GM18511 (cell line): ENCODE measurements at regions not wholly inside any gene's neighbourhood (a gene's known extent, or its start where the extent isn't known, plus 50 kb on each side); places are given as distances from the start of the nearest gene placed in this dataset.

Source experiments
- ATAC-seq: cut with Tn5 transposase; IDR thresholded peaks from one replicate; pipeline ENCODE4 v1.9.1; 2021; ENCODE audit warnings: mild to moderate bottlenecking, moderate library complexity; ENCODE audit not compliant: unreplicated experiment

DNA sequence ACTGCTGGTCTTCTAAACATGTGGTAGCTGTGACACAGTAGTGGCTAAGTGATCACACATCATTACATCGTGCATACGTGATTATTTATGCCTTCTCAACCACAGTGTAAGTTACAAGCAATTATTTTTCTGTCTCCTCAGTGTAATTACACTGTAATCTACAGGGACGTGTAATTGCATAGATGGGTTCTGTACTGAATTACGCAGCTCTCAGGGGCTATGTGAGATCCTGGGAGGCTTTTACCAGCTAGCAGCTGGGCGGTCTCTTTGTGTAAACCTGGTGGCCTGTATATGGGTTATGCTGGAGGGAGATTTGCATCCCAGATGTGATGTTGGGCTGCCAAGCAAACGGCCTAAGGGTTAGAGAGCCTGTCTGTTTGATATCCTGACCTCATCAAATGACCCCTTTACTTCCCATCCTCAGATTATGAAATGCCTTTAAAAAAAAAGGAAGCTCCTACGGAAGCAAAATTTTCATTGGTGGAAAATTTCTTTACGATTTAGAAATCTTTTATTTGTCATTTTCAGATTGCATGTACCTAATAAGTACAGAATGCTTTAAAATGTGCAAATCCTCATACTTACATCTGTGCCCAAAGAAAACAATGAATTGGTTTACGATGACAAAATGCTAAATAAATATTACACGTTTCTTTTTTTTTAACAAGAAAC, 402.8 kb upstream of the JAG1 start:
- no peak for ATAC-seq

DNA sequence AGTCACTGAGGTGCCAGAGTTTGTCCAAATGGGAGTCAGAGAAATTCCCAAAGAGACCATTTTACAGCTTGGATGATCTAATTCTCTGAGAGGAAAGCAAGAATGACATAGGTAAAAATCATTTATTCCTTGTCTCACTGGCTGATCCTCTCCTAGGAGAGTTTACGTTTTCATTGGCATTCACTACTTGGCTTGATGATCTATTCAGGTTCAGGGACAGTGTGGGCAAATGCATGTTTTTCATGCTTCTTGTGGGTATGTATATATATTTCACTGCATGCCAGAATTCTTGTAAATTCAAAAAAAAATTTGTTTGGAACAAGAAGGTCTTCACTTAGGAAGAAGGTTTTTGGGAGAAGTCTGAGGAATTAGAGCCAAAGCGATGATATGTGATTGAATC, 403.4 kb upstream of the JAG1 start:
- no peak for ATAC-seq

DNA sequence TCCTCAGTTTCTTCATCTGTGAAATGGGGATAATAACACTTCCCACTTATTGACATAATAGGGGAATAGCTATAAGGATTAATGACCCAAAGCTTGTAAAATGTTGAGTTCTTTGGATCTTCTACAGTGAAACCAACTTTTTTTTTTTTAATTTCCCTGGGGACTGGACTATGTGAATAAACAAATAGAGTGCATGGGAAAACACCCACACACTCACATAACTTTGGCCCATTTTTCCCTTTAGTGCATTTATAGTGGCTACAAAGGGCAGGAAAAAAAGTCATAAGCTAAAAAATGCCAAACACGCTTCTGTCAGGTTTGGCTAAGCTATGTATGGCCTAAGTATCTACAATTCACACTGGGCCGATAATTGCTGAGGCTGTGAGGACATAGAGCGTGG, 406.2 kb upstream of the JAG1 start:
- no peak for ATAC-seq

DNA sequence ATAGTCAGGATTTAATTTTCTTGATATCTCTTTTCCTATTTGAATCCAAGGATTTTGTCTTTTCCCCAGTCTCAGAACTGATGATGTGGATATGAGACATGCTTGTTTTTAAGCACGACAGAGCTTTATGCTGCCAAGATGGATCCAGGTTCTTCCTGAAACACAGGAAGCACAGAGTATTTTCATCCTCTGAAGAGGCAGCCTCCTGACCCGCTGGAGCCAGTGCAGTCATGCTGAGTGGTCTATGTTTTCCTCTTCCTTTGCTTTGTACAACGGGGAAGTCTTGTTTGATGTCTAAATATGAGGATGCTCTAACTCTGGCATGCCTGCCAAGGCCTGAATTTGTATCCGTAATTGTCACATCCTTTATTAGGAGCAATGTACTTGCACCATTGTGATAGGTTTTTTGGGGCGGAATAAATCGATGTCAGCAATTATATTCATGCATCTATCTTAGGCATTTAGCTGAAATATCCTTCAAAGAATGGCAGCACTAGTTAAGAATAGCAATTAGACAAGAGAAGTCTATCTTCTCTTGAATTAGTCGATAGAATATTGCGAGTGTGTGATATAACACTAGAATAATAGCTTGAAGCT, 407.1 kb upstream of the JAG1 start:
- ATAC-seq = no peak

DNA sequence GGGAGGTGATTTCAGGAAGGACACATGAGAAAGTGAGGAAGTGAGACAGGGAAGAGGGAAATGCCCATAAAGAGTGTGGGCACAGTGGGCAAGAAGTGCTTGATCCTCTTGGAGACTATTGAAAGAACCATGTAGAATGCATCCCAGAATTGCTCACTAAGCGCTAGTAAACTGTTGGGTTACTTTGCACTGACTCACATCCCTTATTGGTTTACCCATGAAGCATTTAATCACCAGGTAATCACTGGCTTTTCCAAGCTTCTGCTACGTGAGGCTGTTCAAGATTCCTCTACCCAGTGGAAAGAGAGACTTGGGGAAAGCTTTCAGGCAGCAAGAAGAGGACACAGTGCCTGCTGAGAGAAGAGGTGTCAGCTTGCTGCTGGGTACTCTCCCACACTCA, 410.0 kb upstream of the JAG1 start:
- no peak for ATAC-seq

DNA sequence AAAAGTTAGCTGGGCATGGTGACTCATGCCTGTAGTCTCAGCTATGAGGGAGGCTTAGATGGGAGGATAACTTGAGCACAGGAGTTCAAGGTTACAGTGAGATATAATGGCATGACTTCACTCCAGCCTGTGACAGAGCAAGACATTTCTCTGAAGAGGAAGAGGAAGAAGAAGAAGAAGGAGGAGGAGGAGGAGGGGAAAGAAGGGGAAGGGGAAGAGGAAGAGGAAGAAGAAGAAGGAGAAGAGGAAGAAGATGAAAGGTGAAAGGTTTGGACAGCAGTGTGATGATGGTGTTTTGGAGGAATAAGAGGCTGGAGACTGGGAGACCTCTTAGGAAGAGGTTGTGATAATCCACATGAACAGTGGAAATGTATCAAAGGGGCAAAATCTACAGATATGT, 410.7 kb upstream of the JAG1 start:
- no peak for ATAC-seq

DNA sequence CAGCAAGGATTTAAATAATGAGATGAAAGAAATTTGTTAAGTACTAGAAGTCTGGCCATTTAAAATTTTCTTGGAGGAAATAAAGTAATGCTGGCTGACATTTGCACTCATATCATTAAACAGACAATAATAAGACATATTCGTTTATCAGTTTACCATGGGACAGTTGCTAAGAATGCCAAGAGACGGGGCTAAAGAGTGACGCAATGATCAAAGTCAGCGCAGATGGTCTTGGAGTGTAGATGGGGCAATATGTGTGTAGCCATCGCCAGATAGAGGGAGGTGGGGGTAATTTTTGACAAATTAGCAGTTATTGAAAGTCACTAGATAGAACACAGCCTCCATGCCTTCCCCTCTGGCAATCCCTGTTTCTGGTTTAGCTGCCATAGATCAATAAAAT, 413.2 kb upstream of the JAG1 start:
- ATAC-seq = no peak

DNA sequence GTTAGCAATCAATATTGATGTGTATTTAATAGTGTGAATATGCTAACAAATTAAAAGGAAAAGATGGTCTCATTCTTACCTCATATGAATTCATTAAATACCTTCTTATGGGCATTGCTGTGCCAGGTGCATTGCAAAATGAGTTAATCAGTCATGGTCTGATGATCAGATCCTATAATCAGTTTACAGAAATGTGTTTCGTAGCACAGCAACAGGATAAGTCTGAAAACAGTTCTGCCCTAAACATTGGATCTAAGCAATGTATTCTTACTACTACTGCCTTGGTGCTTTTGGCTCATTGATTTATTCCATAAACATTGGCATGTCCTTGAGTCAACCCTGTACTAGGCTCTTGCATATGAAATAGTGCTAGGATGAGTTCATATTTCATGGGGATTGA, 417.0 kb upstream of the JAG1 start:
- no peak for ATAC-seq

DNA sequence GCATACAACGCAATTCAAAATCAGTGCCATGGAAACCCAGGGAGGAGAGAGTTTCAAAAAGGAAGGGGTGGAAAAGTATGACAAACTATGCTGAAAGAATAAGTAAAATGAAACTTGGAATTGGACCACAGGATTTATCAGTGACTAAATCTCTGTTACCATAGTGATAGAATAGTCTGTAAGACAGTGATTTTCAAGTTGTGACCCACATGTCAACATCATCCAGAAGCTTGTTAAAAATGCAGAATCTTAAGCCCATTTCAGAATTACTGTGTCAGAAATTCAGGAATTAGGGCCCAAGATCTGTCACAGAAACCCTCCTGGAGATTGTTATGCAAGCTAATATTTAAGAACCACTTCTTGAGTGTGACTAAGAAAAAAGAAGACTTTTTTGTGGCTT, 417.7 kb upstream of the JAG1 start:
- no peak for ATAC-seq

DNA sequence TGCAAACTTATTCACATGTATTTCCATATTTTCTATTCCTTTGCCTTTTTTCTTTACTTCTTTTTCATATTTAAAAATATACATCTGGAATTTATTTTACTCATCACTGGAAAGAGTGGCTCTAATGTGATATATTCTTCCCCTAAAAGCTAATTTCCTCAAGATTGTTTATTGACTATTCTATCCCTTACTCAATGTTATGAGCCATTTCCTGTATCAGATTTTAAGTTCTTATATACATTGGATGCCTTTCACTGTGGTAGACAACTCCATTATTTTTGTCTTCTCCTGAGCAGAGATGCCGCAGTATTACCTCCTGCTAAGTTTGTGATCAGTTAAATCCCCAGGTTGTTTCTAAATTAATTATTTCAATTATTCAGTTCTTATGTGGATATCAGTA, 418.4 kb upstream of the JAG1 start:
- no peak for ATAC-seq

DNA sequence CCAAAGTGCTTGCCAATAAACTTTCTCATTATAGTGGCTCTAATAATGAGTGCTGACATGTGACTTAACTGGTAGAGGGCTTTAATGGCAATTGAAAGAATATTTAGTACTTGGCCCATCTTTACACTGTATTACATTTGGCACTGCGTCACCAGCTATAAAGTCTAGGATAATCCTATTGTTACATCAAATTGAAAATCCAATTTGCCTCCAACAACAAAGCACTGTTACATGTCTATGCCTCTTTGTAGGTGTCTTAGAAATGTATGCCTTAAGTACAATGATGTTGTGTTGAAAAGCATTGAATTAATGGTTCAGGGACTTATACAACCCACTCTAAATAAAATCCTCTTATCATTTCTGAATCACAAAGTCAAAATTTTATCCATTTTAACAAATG, 420.4 kb upstream of the JAG1 start:
- ATAC-seq = no peak

DNA sequence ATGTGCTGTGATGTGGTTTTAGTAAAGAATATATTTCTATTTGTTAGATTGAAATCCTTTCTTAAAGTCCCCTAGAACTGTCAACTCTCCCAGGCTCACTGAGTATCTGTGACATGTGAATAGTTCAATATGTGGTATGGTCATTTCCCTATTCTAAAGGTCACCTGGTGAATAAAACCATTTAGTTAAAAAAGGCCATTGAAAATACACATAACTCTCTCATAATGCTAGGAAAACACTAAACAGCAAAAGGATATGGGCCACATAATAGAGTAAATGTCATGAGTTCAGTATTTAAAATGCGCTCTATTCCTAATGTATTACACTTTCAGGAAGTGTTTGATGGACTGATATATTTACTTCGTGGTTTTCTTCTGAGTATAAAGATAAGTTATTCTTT, 420.9 kb upstream of the JAG1 start:
- no peak for ATAC-seq

DNA sequence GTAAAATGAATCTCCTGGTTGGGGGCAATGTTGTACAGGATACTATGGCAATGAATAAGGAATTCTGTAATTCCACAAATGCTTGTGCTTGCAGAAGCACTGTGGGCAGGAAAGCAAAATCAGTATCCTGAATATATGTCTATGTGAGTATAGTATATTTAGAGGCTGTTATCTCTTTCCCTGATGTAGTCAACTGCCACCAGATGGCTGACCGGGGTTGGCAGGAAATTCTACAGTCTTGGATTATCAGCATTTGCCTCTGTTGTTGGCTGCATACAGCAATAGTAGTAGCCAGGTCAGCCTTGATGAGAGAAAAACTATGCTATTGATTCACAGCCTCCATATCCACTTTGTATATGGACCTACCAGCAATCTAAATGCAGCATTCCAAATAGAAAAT, 425.1 kb upstream of the JAG1 start:
- no peak for ATAC-seq

DNA sequence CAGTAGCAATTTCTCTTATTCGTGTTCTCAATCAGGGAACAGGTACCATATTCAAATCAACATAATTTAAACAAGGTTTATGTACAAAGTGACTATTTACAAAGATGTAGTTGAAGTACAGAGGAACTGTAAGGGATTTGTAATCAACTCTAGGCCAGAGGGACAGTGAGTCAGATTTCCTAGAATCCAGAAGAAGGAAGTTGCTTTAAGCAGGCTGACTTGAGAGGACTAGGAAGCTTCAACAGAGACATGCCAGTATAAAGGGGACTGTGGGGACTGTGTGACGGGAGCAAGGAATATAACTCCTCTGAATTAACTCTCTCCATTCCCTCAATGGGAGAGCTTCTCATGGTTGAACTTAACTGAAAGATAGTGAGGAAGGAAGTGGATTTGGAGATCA, 427.4 kb upstream of the JAG1 start:
- no peak for ATAC-seq

DNA sequence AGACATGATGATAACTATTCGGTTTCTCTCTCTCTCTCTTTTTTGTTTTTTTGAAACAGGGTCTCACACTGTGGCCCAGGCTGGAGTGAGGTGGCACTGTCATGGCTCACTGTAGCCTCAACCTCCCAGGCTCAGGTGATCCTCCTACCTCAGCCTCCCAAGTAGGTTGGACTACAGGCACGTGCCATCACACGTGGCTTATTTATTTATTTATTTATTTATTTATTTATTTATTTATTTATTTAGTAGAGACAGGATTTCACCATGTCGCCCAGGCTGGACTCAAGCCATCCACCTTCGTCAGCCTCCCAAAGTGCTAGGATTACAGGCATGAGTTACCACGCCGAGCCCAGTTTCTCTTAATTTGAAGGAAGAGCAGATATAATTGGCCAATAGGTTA, 427.9 kb upstream of the JAG1 start:
- no peak for ATAC-seq

DNA sequence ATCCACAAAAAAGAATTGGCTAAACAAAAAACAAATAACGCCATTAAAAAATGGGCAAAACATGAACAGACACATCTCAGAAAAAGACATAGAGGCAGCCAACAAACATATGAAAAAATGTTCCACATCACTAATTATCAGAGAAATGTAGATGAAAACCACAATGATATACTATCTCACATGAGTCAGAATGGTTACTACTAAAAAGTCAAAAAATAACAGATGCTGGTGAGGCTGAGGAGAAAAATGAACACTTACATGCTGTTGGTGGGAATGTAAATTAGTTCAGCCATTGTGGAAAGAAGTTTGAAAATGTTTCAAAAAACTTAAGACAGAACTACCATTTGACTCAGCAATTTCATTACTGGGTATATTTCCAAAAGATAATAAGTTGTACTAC, 430.1 kb upstream of the JAG1 start:
- no peak for ATAC-seq

DNA sequence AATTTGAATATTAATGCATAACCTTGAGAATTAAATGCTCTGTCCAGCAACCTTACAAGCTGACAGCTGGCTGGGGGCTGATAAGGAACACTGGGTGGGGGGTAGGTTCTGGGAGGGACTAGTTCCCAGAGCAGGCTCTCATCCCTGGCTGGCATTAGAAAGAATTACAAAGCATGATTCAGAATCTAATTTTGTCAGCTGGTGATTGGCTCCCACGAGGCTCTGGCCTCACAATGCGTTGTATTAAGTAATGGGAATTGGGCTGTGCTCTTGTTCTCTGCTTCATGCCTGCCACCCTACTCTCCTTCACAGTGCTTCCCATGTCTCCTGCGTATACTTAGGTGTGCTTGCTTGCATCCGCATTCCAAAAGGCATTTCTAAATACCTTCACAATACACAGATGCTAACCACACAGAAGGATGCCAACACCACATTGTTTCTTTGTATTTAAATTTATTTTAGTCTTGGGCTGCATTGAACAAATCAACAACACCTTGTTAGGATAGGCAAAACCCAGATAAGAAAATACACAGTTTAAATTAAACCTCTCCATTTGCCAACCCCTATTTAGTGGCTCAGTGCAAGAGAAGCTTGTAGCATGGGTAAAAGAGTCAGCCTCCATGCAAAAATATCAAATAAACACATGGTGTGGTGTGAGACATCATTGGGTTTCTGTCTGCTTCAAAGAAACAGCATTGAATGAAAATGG, 434.5 kb upstream of the JAG1 start:
- no peak for ATAC-seq

DNA sequence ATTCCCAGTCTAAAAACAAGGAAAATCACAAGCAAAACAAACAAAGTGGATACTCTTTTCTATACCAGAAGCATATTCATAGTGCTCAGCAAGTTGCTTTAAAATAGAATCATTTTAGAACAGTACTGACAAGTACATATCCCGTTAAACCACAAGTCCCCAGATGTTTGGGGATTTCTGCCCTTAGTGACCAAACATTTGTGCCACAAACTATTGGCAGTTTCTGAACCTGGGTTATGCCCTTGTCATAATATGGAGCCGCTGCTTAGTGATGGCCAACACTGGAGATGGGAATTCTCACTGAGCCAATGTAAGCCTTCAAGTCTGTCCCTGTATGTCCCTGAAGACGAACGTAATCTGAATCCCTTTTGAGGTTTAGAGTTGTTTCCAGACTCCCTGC, 436.7 kb upstream of the JAG1 start:
- no peak for ATAC-seq

DNA sequence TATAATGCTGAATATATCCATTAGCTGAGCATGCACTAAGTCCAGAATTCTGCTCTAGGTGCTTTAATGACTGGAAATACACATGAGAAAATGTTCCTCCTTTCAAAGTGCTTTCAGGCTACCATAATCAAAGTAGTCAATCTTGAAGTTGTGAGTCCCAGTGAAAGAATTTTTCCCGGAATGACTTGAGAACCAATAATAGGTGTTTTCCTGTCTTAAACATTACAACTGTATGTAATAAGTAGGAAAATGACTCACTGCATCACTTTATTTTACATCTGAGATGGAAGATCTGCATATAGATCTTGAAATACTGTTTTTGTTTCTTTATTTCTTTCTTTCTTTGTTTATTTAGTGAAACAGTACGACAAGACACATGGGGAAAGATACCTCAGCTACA, 437.4 kb upstream of the JAG1 start:
- ATAC-seq = no peak

DNA sequence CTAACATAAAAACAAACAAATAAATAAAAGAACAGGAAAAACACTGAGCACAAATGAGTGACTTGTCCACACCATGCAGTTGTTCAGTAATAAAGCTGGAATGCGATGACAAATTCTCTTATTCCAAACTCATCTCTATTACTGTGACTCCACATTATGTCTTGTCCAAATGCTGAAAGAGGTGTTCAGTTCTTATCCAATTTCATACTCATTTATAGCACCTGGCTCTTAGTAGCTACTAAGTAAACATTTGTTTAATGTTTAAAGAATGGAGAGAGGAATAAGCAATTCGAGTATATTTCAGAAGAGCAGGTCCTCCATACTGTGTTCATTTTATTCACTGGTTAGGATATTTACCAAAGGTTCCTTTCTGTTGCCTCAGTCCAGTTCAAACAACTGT, 439.0 kb upstream of the JAG1 start:
- no peak for ATAC-seq

DNA sequence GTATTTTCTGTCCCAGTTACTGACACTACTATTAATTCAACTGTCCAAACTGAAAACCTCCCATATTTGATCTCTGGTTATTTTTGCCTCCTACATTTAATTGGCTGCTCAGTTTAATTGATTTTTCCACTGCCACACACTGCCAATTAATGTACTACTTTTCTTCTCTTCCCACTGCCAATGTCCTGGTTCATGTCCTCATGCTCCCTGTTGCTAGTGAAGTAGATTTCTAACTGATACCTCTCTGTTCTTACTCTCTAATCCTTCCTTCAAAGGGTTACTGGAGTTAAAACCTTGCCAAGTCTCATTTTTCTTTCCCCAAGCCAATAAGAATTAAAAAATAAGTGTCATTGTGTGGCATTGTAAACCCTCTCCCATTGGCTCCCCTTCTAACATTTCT, 440.6 kb upstream of the JAG1 start:
- no peak for ATAC-seq

DNA sequence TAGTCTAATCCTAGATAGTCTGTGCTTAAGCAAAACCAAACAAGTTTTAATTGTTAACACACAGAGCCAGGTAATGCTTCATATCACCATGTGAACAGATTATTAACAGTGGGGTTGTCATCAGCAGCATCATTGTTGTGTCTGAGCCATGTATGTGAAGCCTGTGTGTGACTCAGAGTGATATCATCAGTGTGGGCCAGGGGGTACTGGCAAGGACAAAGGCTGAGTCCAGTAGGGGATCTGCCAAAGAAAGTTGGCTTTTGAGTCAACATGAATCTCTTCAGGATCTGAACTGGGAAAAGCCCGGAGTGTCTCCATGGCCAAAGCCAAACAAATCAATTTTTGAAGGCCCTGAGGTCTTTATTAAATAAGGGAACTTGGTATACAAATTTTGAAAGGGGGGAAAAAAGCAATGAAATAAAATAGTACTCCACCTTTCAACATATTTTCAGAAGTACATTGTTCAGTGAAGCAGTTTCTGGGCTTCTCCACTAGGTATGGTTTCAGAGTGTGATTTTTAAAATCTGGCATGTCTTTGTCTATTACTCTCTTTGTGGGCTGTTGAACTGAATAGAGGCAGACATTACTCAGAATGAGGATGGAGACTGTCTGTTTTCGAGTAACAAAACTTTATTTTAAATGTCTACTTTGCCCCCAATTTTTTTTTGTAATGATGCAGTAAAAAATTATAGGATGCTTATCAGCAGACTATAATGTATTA, 444.2 kb upstream of the JAG1 start:
- ATAC-seq = no peak
